Urothelium cell line (cell line): ENCODE measurements at regions not wholly inside any gene's neighbourhood (a gene's known extent, or its start where the extent isn't known, plus 50 kb on each side); places are given as distances from the start of the nearest gene placed in this dataset.
A peak's percentile ranks its signal among the peaks of the same experiment; 100 is the strongest.

Experiments used
- DNase-seq: peaks from one replicate; pipeline ENCODE4 v3.0.0; 2011; ENCODE audit warnings: low spot score, mixed read lengths
- FAIRE-seq: peaks from 2 replicates; lab custom pipeline; 2011; peaks lifted over from hg19 to GRCh38; lab: Jason Lieb, UNC

DNA sequence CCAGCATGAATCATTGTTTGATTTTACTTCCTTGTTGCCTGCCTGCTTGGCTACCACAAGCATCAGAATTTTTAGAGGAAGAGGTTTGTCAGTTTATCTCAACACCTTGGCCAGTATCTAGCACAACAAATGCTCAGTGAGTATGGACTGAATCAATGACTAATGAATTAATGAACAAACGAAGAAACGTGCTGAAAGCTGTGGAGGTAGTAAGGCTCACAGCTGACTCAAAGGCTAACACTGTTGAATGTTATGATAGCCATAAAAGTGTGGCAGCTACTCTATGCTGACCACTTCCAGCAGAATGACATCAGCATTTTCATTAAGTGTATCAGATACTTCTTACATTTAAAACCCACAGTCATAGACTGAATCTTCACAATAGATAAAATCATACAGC, 543.4 kb downstream of the IRS1 start:
- no peak for DNase-seq
- FAIRE-seq = no peak

DNA sequence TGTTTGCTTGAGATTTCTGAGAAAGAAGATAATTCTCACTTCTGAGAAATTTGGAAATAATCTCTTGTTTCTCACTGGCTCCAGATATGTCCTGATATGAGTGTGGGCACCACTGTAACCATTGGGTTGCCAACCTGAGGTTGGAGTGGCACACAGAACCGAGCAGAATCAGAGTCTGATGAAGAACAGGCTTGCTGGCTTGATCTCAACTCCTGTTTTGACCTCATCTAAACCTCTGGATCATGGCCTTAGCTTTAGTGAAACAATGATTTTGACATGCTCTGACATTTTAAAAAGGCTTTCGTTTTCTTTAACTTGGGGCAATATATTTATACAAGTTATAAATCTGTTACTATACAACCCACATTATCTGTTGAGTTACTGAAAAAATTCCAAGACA, 548.0 kb downstream of the IRS1 start:
- no peak for DNase-seq
- no peak for FAIRE-seq

DNA sequence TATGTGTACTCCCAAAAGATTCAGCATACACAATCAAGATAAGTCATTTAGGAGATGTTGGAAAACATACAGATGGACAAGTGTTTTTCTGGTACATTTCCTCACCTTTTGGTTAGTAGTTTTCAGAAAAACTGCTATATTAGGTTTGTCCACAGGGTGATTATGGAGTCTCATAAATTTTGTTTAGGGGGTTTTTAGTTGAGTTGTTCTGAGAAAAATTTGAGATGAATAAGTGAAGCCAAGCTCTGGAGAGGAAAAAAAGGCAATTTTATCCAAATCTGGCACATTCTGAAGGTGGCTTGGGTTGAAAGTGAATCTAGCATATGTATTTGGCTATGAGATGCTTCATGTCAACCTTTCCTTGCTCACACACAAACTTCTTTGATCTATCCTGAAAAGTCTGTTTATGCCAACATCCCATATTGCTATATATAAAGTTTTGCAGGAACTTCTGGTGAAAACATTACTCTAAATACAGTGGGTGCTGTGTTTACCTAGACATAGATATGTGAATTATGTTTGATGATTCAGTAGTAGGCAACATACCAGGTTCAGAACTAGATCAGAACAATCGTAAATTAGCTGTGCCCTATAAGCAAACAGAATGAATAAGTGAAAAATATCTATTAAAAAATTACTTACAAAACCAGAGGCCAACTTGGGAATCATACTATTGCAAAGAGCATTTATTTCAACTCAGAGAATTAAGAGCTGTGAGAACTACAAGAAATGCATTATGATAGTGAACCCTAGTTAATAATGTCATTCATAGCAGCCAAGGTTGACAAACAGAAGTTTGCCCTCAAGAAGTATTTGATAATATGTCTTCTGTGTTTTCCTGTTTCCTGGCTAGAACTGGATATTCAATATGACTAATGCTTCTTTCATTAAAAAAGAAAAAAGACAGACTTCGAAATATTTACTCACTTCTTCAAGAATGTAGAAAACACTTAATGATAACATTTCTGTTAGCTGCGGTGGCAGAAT, 552.0 kb downstream of the IRS1 start:
- FAIRE-seq (no peak), DNase-seq (no peak)

DNA sequence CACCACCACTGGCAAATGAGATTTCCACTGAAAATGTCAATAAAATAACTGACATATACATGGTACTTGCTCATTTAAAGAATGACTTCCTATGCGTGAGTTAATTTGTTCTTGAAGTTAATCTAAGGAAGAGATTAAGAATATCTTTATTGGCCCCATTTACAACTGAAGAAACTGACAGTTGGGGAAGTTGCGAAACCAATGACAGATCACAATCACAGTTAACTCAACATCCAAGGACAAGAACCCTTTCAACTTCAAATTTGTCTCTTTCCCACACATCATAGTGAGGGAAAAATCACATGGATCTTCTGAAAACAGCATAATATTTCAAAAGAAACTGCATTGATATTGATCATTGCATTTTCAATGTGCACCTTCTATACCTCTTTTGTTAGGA, 565.4 kb downstream of the IRS1 start:
- DNase-seq (no peak), FAIRE-seq (no peak)

DNA sequence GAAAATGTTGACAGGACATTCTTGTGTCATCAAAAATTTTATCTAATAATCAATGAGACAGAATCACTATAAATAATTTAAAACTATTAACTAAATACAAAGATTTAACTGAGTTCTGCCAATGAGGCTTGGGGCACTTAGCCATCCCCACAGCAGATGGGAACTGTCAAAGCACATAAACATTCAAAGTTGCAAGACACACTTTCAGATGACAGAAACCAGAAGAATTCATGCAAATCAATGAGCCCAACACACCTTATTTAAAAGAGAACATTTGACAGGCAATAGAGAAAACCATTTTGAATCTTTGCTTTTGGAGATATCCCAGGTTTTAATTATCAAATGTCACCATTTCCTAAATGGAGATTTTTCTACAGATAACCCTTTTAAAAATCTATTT, 566.2 kb downstream of the IRS1 start:
- FAIRE-seq (no peak), DNase-seq (no peak)

DNA sequence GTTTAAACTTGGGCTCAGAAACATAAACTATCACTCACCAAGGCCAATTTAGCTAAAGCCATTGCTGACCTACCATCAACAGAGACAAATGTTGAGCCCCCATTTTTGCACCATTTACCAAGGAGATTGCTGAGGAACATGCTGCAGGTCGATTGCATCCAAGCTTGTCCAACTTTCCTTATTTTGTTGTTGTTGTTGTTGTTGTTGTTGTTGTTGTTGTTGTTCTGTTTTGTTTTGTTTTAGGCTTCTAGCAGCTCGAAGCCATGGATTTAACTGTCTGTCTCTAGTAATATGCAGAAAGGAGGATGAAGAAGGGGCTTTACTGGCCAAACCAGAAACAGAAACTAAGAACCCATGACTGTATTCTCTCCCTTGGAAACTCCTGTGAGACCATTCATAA, 571.5 kb downstream of the IRS1 start:
- FAIRE-seq = no peak
- no peak for DNase-seq

DNA sequence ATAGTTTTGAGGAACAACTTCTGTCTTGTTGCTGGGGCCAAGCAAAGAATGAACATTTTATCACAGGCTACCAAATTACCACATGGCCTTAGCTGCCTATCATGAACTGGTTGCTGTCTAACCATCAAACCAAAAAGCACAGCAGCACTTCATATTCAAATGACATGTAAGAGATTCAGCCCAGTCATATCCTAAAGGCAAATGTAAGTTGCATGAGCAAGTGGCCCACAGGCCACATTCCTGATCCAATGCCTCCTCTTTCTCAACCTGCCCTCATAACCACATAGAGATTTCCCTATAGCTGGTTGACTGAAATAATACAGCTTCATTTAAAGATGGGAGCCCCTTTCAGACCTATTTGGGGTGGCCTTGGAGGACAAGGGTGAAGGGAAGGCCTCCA, 572.3 kb downstream of the IRS1 start:
- DNase-seq (no peak), FAIRE-seq (no peak)

GRCh38 chr2:226223704-226224103, 575.9 kb downstream of the IRS1 start:
- no peak for FAIRE-seq

GRCh38 chr2:226220511-226220910, 579.1 kb downstream of the IRS1 start:
- no peak for DNase-seq

More at GRCh38 chr2:226223704-226224103, 575.9 kb downstream of the IRS1 start:
- no peak for DNase-seq

DNA sequence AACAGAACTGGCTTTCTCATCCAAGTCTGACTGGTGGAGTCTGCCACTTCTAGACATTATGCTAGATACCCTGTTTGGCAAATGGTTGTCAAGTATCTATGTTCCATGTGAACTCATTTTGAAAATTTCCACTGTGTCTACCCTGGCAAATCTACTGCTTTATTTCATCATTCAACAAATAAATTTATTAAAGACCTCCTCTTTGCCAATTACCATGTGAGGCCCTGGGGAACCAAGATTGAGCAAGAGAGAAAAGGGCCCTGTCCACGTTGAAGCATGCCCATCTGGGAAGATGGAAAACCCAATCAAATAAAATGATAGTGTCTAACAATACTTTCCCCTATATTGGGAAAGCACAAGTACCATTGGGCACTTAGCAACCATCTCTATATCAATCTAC, 582.4 kb downstream of the IRS1 start:
- DNase-seq (no peak), FAIRE-seq (no peak)

More at GRCh38 chr2:226220511-226220910, 579.1 kb downstream of the IRS1 start:
- FAIRE-seq = no peak

DNA sequence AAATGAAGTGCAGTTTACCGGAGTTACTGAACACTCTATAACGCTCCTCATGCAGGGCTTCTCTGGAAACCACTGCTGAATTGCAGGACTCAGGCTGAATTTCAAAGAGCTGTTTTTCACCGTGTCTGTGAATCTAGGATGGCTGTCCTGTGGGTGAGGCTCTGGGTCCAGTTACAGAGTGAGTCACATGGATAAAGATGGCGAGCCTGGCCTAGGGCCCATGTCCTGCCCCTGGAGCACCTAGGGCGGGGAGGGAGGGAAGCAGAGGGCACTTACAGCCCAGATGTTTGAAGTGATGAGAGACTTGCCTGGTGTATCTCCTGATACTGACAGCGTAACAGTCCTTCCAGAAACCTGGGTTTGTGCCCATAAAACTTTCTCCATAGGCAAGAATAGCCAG, 583.0 kb downstream of the IRS1 start:
- FAIRE-seq (no peak), DNase-seq (no peak)

- no peak for FAIRE-seq
- peak; percentile 31 for DNase-seq
These were observed 583.6 kb downstream of the IRS1 start for GRCh38 chr2:226215902-226216503.

GRCh38 chr2:226213717-226214116, 585.9 kb downstream of the IRS1 start:
- DNase-seq (peak; percentile 18), FAIRE-seq (no peak)

DNA sequence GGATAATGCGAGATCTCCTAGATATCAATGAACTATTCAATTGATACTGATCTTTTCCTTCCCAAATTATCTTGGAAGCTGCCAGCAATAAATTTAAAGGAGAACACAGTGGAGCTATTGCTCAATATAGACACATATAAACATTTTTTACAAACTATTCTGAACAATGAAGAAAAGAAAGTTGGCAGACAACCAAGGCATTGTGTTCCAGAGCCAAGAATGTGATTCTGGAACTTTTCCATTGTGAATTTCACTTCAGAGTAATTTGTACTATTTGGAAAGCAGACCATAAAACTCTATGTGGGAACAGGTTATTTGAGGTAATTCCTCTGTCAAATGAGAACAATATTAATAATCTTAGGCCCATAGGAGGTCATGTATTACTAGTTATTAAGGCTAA, 588.2 kb downstream of the IRS1 start:
- FAIRE-seq = no peak

GRCh38 chr2:226208726-226209125, 590.9 kb downstream of the IRS1 start:
- FAIRE-seq (no peak), DNase-seq (no peak)

More for the DNA sequence above, 588.2 kb downstream of the IRS1 start:
- DNase-seq = no peak

GRCh38 chr2:226207671-226208070, 591.9 kb downstream of the IRS1 start:
- no peak for FAIRE-seq

GRCh38 chr2:226199555-226199954, 600.1 kb downstream of the IRS1 start:
- FAIRE-seq = no peak

More at GRCh38 chr2:226207671-226208070, 591.9 kb downstream of the IRS1 start:
- DNase-seq = no peak

DNA sequence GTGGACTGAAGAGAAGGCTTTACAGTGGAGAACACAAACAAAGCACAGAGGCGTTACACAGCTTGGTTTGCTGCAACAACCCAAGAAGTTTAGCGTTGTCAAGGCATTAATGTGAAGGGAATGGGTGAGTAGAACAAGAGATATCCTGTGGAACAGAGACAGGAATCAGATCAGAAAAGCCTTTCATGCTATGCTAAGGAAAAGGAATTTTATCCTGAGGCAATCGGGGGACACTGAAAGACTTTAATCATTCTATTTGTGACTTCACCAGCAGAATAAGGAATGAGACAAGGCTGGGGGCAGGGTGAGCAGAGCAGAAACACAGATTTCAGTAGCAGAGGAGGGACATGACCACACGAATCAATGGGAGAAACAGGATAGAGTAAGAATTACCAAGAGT, 600.7 kb downstream of the IRS1 start:
- FAIRE-seq = no peak
- no peak for DNase-seq

More at GRCh38 chr2:226199555-226199954, 600.1 kb downstream of the IRS1 start:
- no peak for DNase-seq

- FAIRE-seq = peak; percentile 55
- DNase-seq = peak; percentile 64
These were observed 609.0 kb downstream of the IRS1 start for GRCh38 chr2:226190479-226191252.

- DNase-seq (no peak), FAIRE-seq (no peak)
These were observed 610.6 kb downstream of the IRS1 start for GRCh38 chr2:226189061-226189460.

DNA sequence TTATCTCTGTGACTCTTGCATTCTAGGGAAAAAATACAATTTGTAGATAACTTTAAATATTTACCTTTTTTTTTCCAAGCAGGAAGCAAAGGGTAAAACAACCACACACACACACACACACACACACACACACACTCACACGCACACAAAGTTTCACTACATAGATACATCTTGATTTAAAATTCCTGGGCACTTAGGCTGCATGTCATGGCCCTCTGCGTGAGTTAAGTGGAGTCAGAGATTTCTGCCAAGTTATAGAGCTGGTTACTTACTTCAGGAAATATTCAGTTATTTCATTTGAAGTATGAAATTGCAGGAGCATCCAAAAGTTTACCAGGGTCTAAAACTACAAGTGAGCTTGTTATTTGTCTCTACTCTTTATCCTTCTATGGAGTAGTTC, 612.0 kb downstream of the IRS1 start:
- FAIRE-seq (no peak), DNase-seq (no peak)
